ENCODE measurements at regions not wholly inside any gene's neighbourhood (a gene's known extent, or its start where the extent isn't known, plus 50 kb on each side); places are given as distances from the start of the nearest gene placed in this dataset.

- POLR2A ChIA-PET = no interaction called here
- TF ChIP-seq SP1 (IDR thresholded peaks at IDR 0.05) (no peak), FOXA1 (IDR thresholded peaks at IDR 0.05) (no peak), FOXK2 (IDR thresholded peaks at IDR 0.05) (no peak)
- CTCF ChIA-PET = no interaction called here
These were observed 489.7 kb upstream of the RGS18 start for GRCh38 chr1:191668525-191668924.

GRCh38 chr1:191669629-191670028 lies 488.6 kb upstream of the RGS18 start:
- TF ChIP-seq L3MBTL2 (conservative IDR thresholded peaks at IDR 0.05) (no peak), TARDBP (IDR thresholded peaks at IDR 0.05) (no peak), SUZ12 (IDR thresholded peaks at IDR 0.05) (no peak), LEF1 (IDR thresholded peaks at IDR 0.05; ENCODE audit: borderline replicate concordance) (no peak), ARNT (IDR thresholded peaks at IDR 0.05) (no peak), FOXA1 (IDR thresholded peaks at IDR 0.05) (no peak), FOXM1 (IDR thresholded peaks at IDR 0.05; ENCODE audit: borderline replicate concordance) (no peak), NFRKB (IDR thresholded peaks at IDR 0.05) (no peak), FOXK2 (IDR thresholded peaks at IDR 0.05) (no peak), SP1 (IDR thresholded peaks at IDR 0.05) (no peak), ZNF384 (IDR thresholded peaks at IDR 0.05) (no peak), ELF4 (IDR thresholded peaks at IDR 0.05) (no peak), BHLHE40 (IDR thresholded peaks at IDR 0.05; ENCODE audit: borderline replicate concordance) (no peak), HDGF (IDR thresholded peaks at IDR 0.05; ENCODE audit: borderline replicate concordance) (no peak), CTBP1 (IDR thresholded peaks at IDR 0.05; ENCODE audit: borderline replicate concordance) (no peak)
- TF ChIP-seq, protein P1, sequence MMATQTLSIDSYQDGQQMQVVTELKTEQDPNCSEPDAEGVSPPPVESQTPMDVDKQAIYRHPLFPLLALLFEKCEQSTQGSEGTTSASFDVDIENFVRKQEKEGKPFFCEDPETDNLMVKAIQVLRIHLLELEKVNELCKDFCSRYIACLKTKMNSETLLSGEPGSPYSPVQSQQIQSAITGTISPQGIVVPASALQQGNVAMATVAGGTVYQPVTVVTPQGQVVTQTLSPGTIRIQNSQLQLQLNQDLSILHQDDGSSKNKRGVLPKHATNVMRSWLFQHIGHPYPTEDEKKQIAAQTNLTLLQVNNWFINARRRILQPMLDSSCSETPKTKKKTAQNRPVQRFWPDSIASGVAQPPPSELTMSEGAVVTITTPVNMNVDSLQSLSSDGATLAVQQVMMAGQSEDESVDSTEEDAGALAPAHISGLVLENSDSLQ (IDR thresholded peaks at IDR 0.05) = no peak
- POLR2A ChIA-PET = no interaction called here
- DNase-seq (ENCODE audit: extremely low spot score) = no peak
- CTCF ChIA-PET = no interaction called here

More at GRCh38 chr1:191668525-191668924, 489.7 kb upstream of the RGS18 start:
- no peak for DNase-seq (ENCODE audit: extremely low spot score)

DNA sequence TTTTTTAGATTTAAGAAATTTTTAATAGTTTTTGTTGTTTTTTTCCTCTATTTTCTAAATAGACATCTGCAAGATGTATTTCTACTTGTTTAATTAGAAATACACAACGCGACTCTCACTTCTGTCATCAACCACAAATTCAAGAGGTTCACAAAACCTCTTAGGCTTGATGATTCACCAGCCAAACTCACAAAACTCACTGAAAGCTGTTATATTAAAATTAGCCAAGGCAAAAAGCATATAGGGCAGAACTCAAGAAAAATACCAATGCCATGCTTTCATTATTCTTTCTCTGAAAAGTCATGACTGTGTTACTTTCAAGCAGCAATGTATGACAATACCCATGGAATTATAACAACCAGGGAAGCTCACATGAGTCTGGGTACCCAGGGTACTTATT lies 487.0 kb upstream of the RGS18 start:
- ChIA-PET POLR2A (no interaction called here), CTCF (no interaction called here)
- TF ChIP-seq HDGF (IDR thresholded peaks at IDR 0.05; ENCODE audit: borderline replicate concordance) (no peak), L3MBTL2 (conservative IDR thresholded peaks at IDR 0.05) (no peak), SUZ12 (IDR thresholded peaks at IDR 0.05) (no peak), FOXA1 (IDR thresholded peaks at IDR 0.05) (no peak), BHLHE40 (IDR thresholded peaks at IDR 0.05; ENCODE audit: borderline replicate concordance) (no peak), LEF1 (IDR thresholded peaks at IDR 0.05; ENCODE audit: borderline replicate concordance) (no peak), ZNF384 (IDR thresholded peaks at IDR 0.05) (no peak), FOXM1 (IDR thresholded peaks at IDR 0.05; ENCODE audit: borderline replicate concordance) (no peak), TARDBP (IDR thresholded peaks at IDR 0.05) (no peak), NFRKB (IDR thresholded peaks at IDR 0.05) (no peak), ARNT (IDR thresholded peaks at IDR 0.05) (no peak), FOXK2 (IDR thresholded peaks at IDR 0.05) (no peak), SP1 (IDR thresholded peaks at IDR 0.05) (no peak), ELF4 (IDR thresholded peaks at IDR 0.05) (no peak), CTBP1 (IDR thresholded peaks at IDR 0.05; ENCODE audit: borderline replicate concordance) (no peak)
- TF ChIP-seq, protein P1 (IDR thresholded peaks at IDR 0.05) = no peak
- no peak for DNase-seq (ENCODE audit: extremely low spot score)

GRCh38 chr1:191674626-191675179 lies 483.6 kb upstream of the RGS18 start:
- CTCF ChIA-PET = no interaction called here
- POLR2A ChIA-PET = no interaction called here
- DNase-seq (ENCODE audit: extremely low spot score) = no peak
- no peak for TF ChIP-seq FOXA1 (IDR thresholded peaks at IDR 0.05)
- TF ChIP-seq ARNT (IDR thresholded peaks at IDR 0.05) = no peak
- TF ChIP-seq ZNF384 (IDR thresholded peaks at IDR 0.05) = no peak
- no peak for TF ChIP-seq CTBP1 (IDR thresholded peaks at IDR 0.05; ENCODE audit: borderline replicate concordance)
- no peak for TF ChIP-seq HDGF (IDR thresholded peaks at IDR 0.05; ENCODE audit: borderline replicate concordance)
- no peak for TF ChIP-seq FOXM1 (IDR thresholded peaks at IDR 0.05; ENCODE audit: borderline replicate concordance)
- no peak for TF ChIP-seq BHLHE40 (IDR thresholded peaks at IDR 0.05; ENCODE audit: borderline replicate concordance)
- TF ChIP-seq TARDBP (IDR thresholded peaks at IDR 0.05) = no peak
- no peak for TF ChIP-seq L3MBTL2 (conservative IDR thresholded peaks at IDR 0.05)
- no peak for TF ChIP-seq NFRKB (IDR thresholded peaks at IDR 0.05)
- TF ChIP-seq SUZ12 (IDR thresholded peaks at IDR 0.05) = no peak
- TF ChIP-seq LEF1 (IDR thresholded peaks at IDR 0.05; ENCODE audit: borderline replicate concordance) = no peak
- TF ChIP-seq, protein P1 (IDR thresholded peaks at IDR 0.05) = no peak
- no peak for TF ChIP-seq ELF4 (IDR thresholded peaks at IDR 0.05)

DNA sequence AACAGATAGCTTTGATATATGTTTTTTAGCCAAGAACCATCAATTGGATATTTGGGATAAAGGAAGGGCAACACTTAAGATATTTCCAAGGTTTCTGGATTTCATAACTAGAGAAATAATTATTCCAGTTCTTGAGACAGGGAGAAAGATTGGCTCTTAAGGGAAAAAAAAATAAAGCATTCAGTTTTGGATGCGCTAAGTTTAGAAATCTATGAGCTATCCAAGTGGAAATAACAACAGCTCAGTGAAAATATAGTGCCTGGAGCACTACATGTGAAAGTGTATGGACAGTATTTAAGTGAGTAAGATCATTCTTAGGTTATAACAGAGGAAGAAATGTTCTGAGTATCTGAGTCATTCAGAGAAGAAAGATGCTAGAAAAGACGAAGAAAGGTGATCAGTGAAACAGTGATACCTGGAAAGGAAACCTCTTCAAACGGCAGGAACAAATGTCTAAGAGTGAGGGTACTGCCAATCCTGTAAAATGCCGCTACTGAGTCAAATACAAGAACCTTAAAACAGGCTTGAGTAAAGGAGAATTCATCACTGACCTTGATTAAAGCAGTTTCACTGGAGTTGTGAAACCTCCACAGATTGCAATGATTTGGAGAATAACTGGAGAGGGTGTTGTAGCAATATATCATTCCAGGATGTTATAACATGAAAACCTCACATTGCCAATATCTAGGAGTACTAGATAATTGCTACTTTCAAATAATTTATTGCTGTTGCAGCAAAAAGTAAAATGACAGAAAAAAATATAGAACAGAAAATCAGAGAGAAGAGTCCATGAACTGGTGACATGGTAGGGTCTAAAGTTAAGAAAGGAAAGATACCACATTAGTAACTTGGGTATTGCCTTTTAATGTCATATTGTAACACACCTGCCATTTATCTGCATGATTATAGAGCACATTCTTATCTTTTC lies 482.1 kb upstream of the RGS18 start:
- CTCF ChIA-PET = no interaction called here
- no peak for DNase-seq (ENCODE audit: extremely low spot score)
- TF ChIP-seq LEF1 (IDR thresholded peaks at IDR 0.05; ENCODE audit: borderline replicate concordance) (no peak), ELF4 (IDR thresholded peaks at IDR 0.05) (no peak), NFRKB (IDR thresholded peaks at IDR 0.05) (no peak), ARNT (IDR thresholded peaks at IDR 0.05) (no peak), CTBP1 (IDR thresholded peaks at IDR 0.05; ENCODE audit: borderline replicate concordance) (no peak), L3MBTL2 (conservative IDR thresholded peaks at IDR 0.05) (no peak), HDGF (IDR thresholded peaks at IDR 0.05; ENCODE audit: borderline replicate concordance) (no peak), ZNF384 (IDR thresholded peaks at IDR 0.05) (no peak)
- TF ChIP-seq, protein P1 (IDR thresholded peaks at IDR 0.05) = no peak
- POLR2A ChIA-PET = no interaction called here
